Fibroblast of skin of scalp (primary cell): ENCODE measurements at regions not wholly inside any gene's neighbourhood (a gene's known extent, or its start where the extent isn't known, plus 50 kb on each side); places are given as distances from the start of the nearest gene placed in this dataset.

Experiments used
- DNase-seq: peaks from one replicate; pipeline ENCODE4 v3.0.0-alpha.2; 2013

DNA sequence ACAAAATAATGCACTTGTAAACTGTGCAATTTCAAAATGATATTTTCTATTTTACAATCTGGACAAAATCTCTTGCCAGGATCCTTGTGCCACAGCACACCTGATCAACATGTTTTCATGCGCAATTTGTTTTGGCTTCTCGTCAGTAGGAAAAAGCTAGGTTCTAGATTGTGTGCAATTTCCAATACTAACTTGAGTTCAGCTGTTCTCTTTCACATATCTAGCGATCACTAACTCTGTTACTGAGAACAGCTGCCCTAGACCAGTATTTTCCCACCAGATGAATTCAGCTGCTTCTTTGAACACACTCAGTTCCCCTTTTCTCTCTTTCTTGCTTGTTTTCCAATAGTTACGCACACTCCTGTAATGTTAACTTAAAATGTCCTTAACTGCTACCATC lies 131.2 kb downstream of the MAGEB5 start:
- no peak for DNase-seq

DNA sequence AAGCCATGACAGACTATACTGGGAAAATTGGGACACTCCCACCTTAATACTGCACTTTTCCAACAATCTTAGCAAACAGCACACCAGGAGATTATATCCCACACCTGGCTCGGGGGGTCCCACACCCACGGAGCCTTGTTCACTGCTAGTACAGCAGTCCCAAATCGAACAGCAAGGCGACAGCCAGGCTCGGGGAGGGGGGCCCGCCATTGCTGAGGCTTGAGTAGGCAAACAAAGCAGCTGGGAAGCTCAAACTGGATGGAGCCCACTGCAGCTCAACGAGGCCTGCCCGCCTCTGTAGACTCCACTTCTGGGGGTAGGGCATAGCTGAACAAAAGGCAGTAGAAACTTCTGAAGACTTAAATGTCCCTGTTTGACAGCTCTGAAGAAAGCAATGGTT lies 118.3 kb downstream of the MAGEB5 start:
- no peak for DNase-seq

DNA sequence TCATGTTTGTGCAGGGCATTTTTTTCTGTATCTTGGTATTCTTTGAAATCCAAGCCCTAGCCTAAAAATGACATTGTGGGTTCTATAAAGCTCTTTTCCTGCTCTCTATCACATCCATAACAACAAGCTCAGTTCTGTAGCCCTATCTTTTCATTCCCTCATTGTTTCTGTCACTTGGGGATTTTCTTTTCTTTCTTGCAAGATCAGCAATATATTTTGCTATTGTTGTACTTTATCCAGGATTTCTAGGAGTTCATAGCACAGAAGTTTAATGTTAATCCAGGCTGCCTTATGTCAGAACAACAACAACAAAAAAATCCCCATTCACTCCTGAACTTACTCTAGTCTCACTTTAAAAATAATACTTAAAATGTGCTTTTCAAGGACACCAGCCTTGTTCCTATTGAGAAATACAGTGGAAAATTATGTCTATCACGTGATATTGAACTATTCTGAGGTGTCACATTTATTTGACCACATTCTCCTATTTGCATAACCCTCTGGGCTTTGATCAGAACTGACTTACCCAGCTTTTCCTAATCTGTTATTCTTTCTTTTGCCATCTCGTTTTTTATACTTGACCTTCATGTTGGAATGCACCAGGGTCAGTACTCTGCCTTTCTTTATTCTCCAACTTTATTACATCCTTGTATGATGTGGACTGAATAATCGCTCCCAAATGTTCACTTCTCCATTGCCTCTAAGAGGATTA lies 112.8 kb downstream of the MAGEB5 start:
- no peak for DNase-seq

DNA sequence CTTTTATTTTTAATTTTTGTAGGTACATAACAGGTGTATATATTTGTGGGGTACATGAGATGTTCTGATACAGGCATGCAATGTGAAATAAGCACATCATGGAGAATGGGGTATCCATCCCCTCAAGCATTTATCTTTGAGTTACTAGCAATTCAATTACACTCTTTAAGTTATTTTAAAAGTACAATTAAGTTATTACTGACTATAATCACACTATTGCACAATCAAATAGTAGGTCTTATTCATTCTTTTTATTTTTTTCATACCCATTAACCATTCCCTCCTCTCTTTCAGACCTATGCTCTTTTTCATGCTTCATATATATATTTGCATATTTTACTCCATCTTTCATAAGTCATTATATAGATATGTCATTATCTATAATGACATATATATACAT lies 93.3 kb downstream of the MAGEB5 start:
- no peak for DNase-seq

DNA sequence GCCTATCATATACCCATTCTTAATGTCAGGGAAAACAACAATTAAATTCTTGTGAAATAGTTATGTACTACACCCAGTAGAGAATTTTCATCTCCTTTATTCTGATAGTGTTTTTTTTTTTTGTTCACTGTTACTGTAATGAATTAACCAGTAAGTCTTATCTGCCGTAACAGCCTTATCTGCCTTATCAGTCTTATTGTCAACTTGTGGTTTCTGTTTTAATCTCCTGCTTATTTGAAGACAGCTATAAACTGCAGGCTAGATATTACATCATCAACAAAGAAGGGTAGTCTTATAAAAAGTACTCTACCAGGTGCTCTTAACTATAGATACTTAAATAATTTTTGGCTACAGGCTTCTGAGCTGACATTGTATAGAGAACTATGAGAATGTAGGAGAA lies 79.5 kb downstream of the MAGEB5 start:
- DNase-seq = no peak

DNA sequence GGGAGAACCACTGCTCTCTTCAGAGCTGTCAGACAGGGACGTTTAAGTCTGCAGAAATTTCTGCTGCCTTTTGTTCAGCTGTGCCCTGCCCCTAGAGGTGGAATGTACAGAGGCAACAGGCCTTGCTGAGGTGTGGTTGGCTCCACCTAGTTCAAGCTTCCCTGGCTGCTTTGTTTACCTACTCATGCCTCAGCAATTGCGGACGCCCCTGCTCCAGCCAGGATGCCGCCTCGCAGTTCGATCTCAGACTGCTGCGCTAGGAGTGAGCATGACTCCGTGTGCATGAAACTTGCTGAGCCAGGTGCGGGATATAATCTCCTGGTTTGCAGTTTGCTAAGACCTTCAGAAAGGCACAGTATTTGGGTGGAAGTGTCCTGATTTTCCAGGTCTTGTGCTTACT lies 70.9 kb downstream of the MAGEB5 start:
- DNase-seq = no peak
